GM12878 (cell line): ENCODE measurements at regions not wholly inside any gene's neighbourhood (a gene's known extent, or its start where the extent isn't known, plus 50 kb on each side); places are given as distances from the start of the nearest gene placed in this dataset.

Source experiments
- ATAC-seq: fragments of 200-7000 bp; cut with Tn5 transposase; 3 replicates; pipeline ENCODE4 v1.9.1; 2020; ENCODE audit warnings: mild to moderate bottlenecking, moderate library complexity
- BruUV-seq: library from RNA; stranded (reverse); fragments of 400-500 nt; replicated peaks from 2 replicates; lab custom pipeline; 2021; lab: Mats Ljungman, UMichigan
- CTCF ChIA-PET: fragments of 300-600 bp; sonication (Branson Sonifier 250); formaldehyde crosslinking; extraction: SDS; loops from one replicate; lab custom pipeline; 2021; ENCODE audit warnings: inconsistent platforms; lab: Yijun Ruan, JAX
- POLR2A ChIA-PET: fragments of 350-600 bp; formaldehyde crosslinking; extraction: SDS; loops from one replicate; lab custom pipeline; 2021; ENCODE audit warnings: inconsistent platforms; lab: Charles Lee
- RAD21 ChIA-PET: fragments of 300-600 bp; sonication (Branson Sonifier 250); formaldehyde crosslinking; loops from one replicate; lab custom pipeline; 2023; ENCODE audit warnings: antibody characterized with exemption; ENCODE audit not compliant: unreplicated experiment; lab: Charles Lee
- SMC1A ChIA-PET: fragments of 300-600 bp; sonication (Branson Sonifier 250); formaldehyde crosslinking; loops from one replicate; lab custom pipeline; 2023; ENCODE audit not compliant: unreplicated experiment, uncharacterized antibody; lab: Charles Lee
- DNase-seq: peaks from one replicate; pipeline ENCODE4 v3.0.0-alpha.2; 2011; ENCODE audit warnings: low read depth, low spot score
- FAIRE-seq: peaks from 3 replicates; lab custom pipeline; 2011; peaks lifted over from hg19 to GRCh38; lab: Jason Lieb, UNC
- H2AFZ ChIP-seq: 2 replicates; pipeline ENCODE4 v1.6.0; 2011; ENCODE audit warnings: low read depth, low read length, control low read depth; ENCODE audit not compliant: control insufficient read depth
- H3K27ac ChIP-seq: 2 replicates; pipeline ENCODE4 v1.5.1; 2011; ENCODE audit warnings: control low read depth; ENCODE audit not compliant: control insufficient read depth, insufficient read depth
- H3K27me3 ChIP-seq, 2 experiments: replicated peaks in 1 of 2; 2 replicates each; pipeline versions ENCODE4 v1.6.0 to v1.6.1; 2011; ENCODE audit warnings: low read length in 1 of 2; ENCODE audit not compliant: control insufficient read depth in 2 of 2, insufficient read depth in 2 of 2
- H3K36me3 ChIP-seq, 2 experiments: 2 replicates each; pipeline ENCODE4 v1.5.1; 2011; ENCODE audit warnings: low read length in 1 of 2; ENCODE audit not compliant: control insufficient read depth in 2 of 2, insufficient read depth in 2 of 2
- H3K4me1 ChIP-seq: 2 replicates; pipeline ENCODE4 v1.6.1; 2011; ENCODE audit warnings: mild to moderate bottlenecking, low read length, moderate library complexity, mixed read lengths; ENCODE audit not compliant: control insufficient read depth, insufficient read depth
- H3K4me2 ChIP-seq: 2 replicates; pipeline ENCODE4 v1.6.0; 2011; ENCODE audit warnings: control low read depth; ENCODE audit not compliant: control insufficient read depth, insufficient read depth
- H3K4me3 ChIP-seq: fragments of 200-600 bp; sonication (generic); 2 replicates; pipeline ENCODE4 v1.5.1; 2016
- H3K79me2 ChIP-seq: 2 replicates; pipeline ENCODE4 v1.6.0; 2011; ENCODE audit warnings: low read length; ENCODE audit not compliant: control insufficient read depth, insufficient read depth
- H3K9ac ChIP-seq: 2 replicates; pipeline ENCODE4 v1.8.0; 2011; ENCODE audit warnings: low read length, control low read depth, mixed read lengths; ENCODE audit not compliant: control insufficient read depth, insufficient read depth
- H3K9me3 ChIP-seq: replicated peaks from 3 replicates; pipeline ENCODE4 v1.5.1; 2011; ENCODE audit warnings: mild to moderate bottlenecking, low read length; ENCODE audit not compliant: control insufficient read depth, insufficient read depth
- H4K20me1 ChIP-seq: 2 replicates; pipeline ENCODE4 v1.6.0; 2011; ENCODE audit not compliant: control insufficient read depth, insufficient read depth
- EED ChIP-seq: sonication (generic); IDR thresholded peaks from 2 replicates; pipeline ENCODE4 v1.6.1; 2016; ENCODE audit warnings: antibody characterized with exemption, low read depth
- HCFC1 ChIP-seq: fragments of 150-350 bp; IDR thresholded peaks from 2 replicates; pipeline ENCODE4 v1.6.1; 2014; ENCODE audit warnings: low read length
- IKZF1 ChIP-seq: fragments of 450-650 bp; conservative IDR thresholded peaks from 2 replicates; pipeline ENCODE4 v1.6.1; 2017; ENCODE audit warnings: antibody characterized with exemption, mild to moderate bottlenecking
- LARP7 ChIP-seq: fragments of 450-650 bp; IDR thresholded peaks from 2 replicates; pipeline ENCODE4 v1.6.1; 2017; ENCODE audit warnings: mild to moderate bottlenecking
- MTA2 ChIP-seq: fragments of 450-650 bp; IDR thresholded peaks from 2 replicates; pipeline ENCODE4 v1.6.1; 2016; ENCODE audit warnings: low read depth, mild to moderate bottlenecking, moderate library complexity
- NFYB ChIP-seq: IDR thresholded peaks from 2 replicates; pipeline ENCODE4 v1.6.1; 2011; ENCODE audit warnings: low read depth, mild to moderate bottlenecking, low read length, improper control_type of control experiment, moderate library complexity; ENCODE audit not compliant: insufficient read depth
- NKRF ChIP-seq: fragments of 450-650 bp; conservative IDR thresholded peaks from 2 replicates; pipeline ENCODE4 v1.6.1; 2017; ENCODE audit warnings: mild to moderate bottlenecking, moderate library complexity
- WGBS: methylation state at CpG from one replicate; pipeline ENCODE4 v1.1.6; 2016; ENCODE audit warnings: low lambda C conversion rate; ENCODE audit not compliant: insufficient replicate concordance, insufficient coverage; ENCODE audit errors: missing lambda C conversion rate; 5-methylcytosine and 5-hydroxymethylcytosine counted together
- in situ Hi-C: fragments of 300-500 bp; cut with MboI; formaldehyde crosslinking; loops from 9 replicates; pipeline ENCODE4 v1.14.3; 2018; ENCODE audit warnings: mixed read lengths
- intact Hi-C: fragments of 100-400 bp; cut with micrococcal nuclease; formaldehyde crosslinking; loops from one replicate; pipeline ENCODE4 v1.14.2; 2022; ENCODE audit not compliant: unreplicated experiment

DNA sequence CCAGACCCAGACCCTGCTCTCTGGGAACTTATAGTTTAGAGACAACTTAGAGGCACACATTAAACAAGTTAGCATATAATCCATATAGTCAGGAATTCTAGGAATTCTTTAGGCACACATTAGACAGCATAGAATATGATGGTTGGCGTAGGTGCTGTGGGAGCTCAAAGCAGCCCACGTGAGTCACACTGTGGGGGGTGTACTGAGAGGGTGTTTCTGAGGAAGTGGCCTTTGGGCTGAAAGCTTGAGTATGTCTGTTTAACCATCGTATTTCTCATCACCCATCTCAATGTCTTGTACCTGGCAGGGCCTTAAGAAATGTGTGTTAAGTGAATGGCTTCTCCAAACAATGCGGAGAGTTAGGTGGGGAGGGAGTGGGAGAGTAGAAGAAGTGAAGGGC, 67.2 kb downstream of the TMEM30B start:
- in situ Hi-C loops = no loop called here

More for the DNA sequence above, 67.2 kb downstream of the TMEM30B start:
- Histone ChIP-seq H4K20me1 (no peaks in the 10 kb centered on the region), H3K9ac (no peak overlapping the region)
- no peak for ATAC-seq
- DNase-seq = no peak
- WGBS = 41% methylated on average over 4 of the region's 4 CpGs
- no peak for TF ChIP-seq NKRF
- TF ChIP-seq MTA2 = no peak
- no peak for TF ChIP-seq IKZF1
- TF ChIP-seq EED = no peak
- TF ChIP-seq LARP7 = no peak
- no peak for TF ChIP-seq HCFC1
- TF ChIP-seq NFYB = no peak
- TF ChIP-seq, all 136 proteins: peak for 0
- CTCF ChIA-PET = no interaction called here
- RAD21 ChIA-PET = no interaction called here
- Histone ChIP-seq H3K9me3 (no peaks in the 10 kb centered on the region), H3K36me3 (no peaks in the 10 kb centered on the region), H3K27ac (no peak overlapping the region), H3K4me3 (no peak overlapping the region), H3K4me2 (no peak overlapping the region), H2AFZ (no peak overlapping the region), H3K27me3 (peaks cover 0 to 5% of the 10 kb centered on the region in 2 experiments; a peak in 2 of 4 replicates), H3K4me1 (no peaks in the 10 kb centered on the region), H3K79me2 (no peaks in the 10 kb centered on the region)
- BruUV-seq = no TSS peak
- SMC1A ChIA-PET = interaction anchor here (0.5 kb wide), 1 partner anchor 225 kb away, joined by 3 read pairs; no protein-coding TSS in a partner anchor
- intact Hi-C loops = no loop called here
- POLR2A ChIA-PET = interaction anchor here (0.5 kb wide), 1 partner anchor 115 kb away, joined by 3 read pairs; no protein-coding TSS in a partner anchor
- FAIRE-seq = no peak
